Vagina (tissue), 2 donors: ENCODE measurements at regions not wholly inside any gene's neighbourhood (a gene's known extent, or its start where the extent isn't known, plus 50 kb on each side); places are given as distances from the start of the nearest gene placed in this dataset.
"Not testable (repeated sequence)": the region's sequence is repeated elsewhere in the genome, so short reads cannot be mapped to it uniquely, and the experiment has no call there.

Source experiments
- DNase-seq, 2 donors: peaks; one replicate each; pipeline ENCODE4 v3.0.0-alpha.2; 2017; ENCODE audit errors: extremely low spot score in 2 of 2
- H3K27ac ChIP-seq: fragments of 200-600 bp; sonication (generic); one replicate; pipeline ENCODE4 v1.5.1; 2019
- H3K27me3 ChIP-seq: fragments of 200-600 bp; sonication (generic); one replicate; pipeline ENCODE4 v1.5.1; 2019
- H3K36me3 ChIP-seq, 2 donors: fragments of 200-600 bp; sonication (generic); one replicate each; pipeline ENCODE4 v1.5.1; 2017 to 2019
- H3K4me1 ChIP-seq: fragments of 200-600 bp; sonication (generic); one replicate; pipeline ENCODE4 v1.5.1; 2019
- H3K4me3 ChIP-seq, 2 donors: fragments of 200-600 bp; sonication (generic); 1 replicate in 1 of 2; 2 replicates in 1 of 2; pipeline ENCODE4 v1.5.1; 2016 to 2019
- H3K9me3 ChIP-seq: fragments of 200-600 bp; sonication (generic); one replicate; pipeline ENCODE4 v1.5.1; 2019
- CTCF ChIP-seq, 3 experiments: fragments of 450-650 bp in 2 of 3; fragments of 200-600 bp in 1 of 3; sonication (generic) in 1 of 3; IDR thresholded peaks; one replicate each; pipeline ENCODE4 v1.5.1; 2017 to 2019; ENCODE audit warnings: antibody characterized with exemption in 3 of 3, mild to moderate bottlenecking in 2 of 3, moderate library complexity in 2 of 3
- POLR2A ChIP-seq, 2 donors: fragments of 450-650 bp; IDR thresholded peaks; one replicate each; pipeline ENCODE4 v1.6.1; 2017; ENCODE audit warnings: antibody characterized with exemption in 2 of 2, mild to moderate bottlenecking in 2 of 2, moderate library complexity in 2 of 2
- POLR2AphosphoS5 ChIP-seq, 2 donors: sonication (generic); formaldehyde crosslinking; IDR thresholded peaks; one replicate each; pipeline ENCODE4 v1.9.0; 2017; ENCODE audit warnings: antibody characterized with exemption in 2 of 2, mild to moderate bottlenecking in 2 of 2, low read depth in 1 of 2; ENCODE audit not compliant: insufficient read depth in 1 of 2
- intact Hi-C: fragments of 100-400 bp; cut with DNase I; formaldehyde crosslinking; loops from one replicate; pipeline ENCODE4 v1.15.1; 2023

- DNase-seq = no peak
- no peaks in the 10 kb centered on the region for H3K27me3 ChIP-seq
- intact Hi-C loops = no loop called here
- no peak for TF ChIP-seq POLR2A (IDR thresholded peaks at IDR 0.05)
- no peak for TF ChIP-seq POLR2AphosphoS5 (IDR thresholded peaks at IDR 0.05; ENCODE audit: insufficient read depth in 1 of 2, low read depth in 1 of 2)
- TF ChIP-seq CTCF (IDR thresholded peaks at IDR 0.05) = no peak
- no peak overlapping the region for H3K4me3 ChIP-seq
- no peak overlapping the region for H3K27ac ChIP-seq
- H3K36me3 ChIP-seq = no peaks in the 10 kb centered on the region
- H3K9me3 ChIP-seq = no peaks in the 10 kb centered on the region
- H3K4me1 ChIP-seq = no peaks in the 10 kb centered on the region
Measured at GRCh38 chr7:138388673-138389491, 71.2 kb upstream of the TRIM24 start.

DNA sequence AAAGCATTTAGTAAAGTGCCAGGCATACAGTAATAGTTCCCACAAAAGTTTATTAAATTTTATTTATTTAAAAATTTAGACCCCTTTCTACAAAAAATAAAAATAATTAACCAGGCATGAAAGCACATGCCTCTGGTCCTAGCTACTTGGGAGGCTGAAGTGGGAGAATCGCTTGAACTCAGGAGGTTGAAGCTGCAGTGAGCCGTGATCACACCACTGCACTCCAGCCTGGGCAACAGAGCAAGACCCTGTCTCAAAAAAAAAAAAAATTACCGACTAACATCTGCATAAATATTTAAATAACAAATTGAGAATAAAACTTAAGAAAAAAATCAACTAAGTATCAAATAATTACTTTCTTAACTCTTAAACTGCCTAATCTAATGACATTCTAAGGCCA is 64.3 kb upstream of the TRIM24 start:
- Histone ChIP-seq H3K4me1 (no peaks in the 10 kb centered on the region), H3K9me3 (no peaks in the 10 kb centered on the region), H3K36me3 (no peaks in the 10 kb centered on the region), H3K4me3 (no peak overlapping the region), H3K27ac (no peak overlapping the region), H3K27me3 (no peaks in the 10 kb centered on the region)
- intact Hi-C loops = no loop called here
- DNase-seq = no peak
- TF ChIP-seq POLR2A (IDR thresholded peaks at IDR 0.05) (no peak), CTCF (IDR thresholded peaks at IDR 0.05) (no peak), POLR2AphosphoS5 (IDR thresholded peaks at IDR 0.05; ENCODE audit: insufficient read depth in 1 of 2, low read depth in 1 of 2) (no peak)

- Histone ChIP-seq H3K9me3 (no peaks in the 10 kb centered on the region), H3K27ac (no peak overlapping the region), H3K4me1 (no peaks in the 10 kb centered on the region), H3K27me3 (no peaks in the 10 kb centered on the region), H3K4me3 (no peak overlapping the region), H3K36me3 (no peaks in the 10 kb centered on the region)
- TF ChIP-seq POLR2AphosphoS5 (IDR thresholded peaks at IDR 0.05; ENCODE audit: insufficient read depth in 1 of 2, low read depth in 1 of 2) (no peak), CTCF (IDR thresholded peaks at IDR 0.05) (no peak), POLR2A (IDR thresholded peaks at IDR 0.05) (no peak)
- no peak for DNase-seq
- intact Hi-C loops = no loop called here
Measured at GRCh38 chr7:138396251-138397070, 63.6 kb upstream of the TRIM24 start.

DNA sequence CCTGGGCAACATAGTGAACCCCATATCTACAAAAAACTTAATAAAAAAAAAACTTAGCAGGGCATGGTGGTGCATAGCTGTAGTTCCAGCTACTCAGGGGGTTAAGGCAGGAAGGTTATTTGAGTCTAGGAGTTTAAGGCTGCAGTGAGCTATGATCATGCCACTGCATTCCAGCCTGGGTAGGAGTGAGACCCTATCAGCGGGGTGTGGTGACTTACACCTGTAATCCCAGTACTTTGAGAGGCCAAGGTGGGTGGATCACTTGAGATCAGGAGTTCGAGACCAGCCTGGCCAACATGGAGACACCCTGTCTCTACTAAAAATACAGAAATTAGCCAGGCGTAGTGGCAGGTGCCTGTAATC is 63.0 kb upstream of the TRIM24 start:
- intact Hi-C loops, H3K27me3 ChIP-seq, H3K27ac ChIP-seq: not testable (repeated sequence)

GRCh38 chr7:138398857-138399256 is 61.2 kb upstream of the TRIM24 start:
- no peaks in the 10 kb centered on the region for H3K9me3 ChIP-seq
- TF ChIP-seq CTCF (IDR thresholded peaks at IDR 0.05) (no peak), POLR2A (IDR thresholded peaks at IDR 0.05) (no peak), POLR2AphosphoS5 (IDR thresholded peaks at IDR 0.05; ENCODE audit: insufficient read depth in 1 of 2, low read depth in 1 of 2) (no peak)
- intact Hi-C loops = no loop called here

More for the DNA sequence above, 63.0 kb upstream of the TRIM24 start:
- not testable (repeated sequence) for H3K4me3 ChIP-seq, H3K36me3 ChIP-seq, H3K4me1 ChIP-seq, DNase-seq, H3K9me3 ChIP-seq

More at GRCh38 chr7:138398857-138399256, 61.2 kb upstream of the TRIM24 start:
- Histone ChIP-seq H3K27ac (no peak overlapping the region), H3K4me1 (no peaks in the 10 kb centered on the region), H3K27me3 (no peaks in the 10 kb centered on the region), H3K4me3 (no peak overlapping the region), H3K36me3 (no peaks in the 10 kb centered on the region)
- no peak for DNase-seq
